GM23338 (cell line): ENCODE measurements at regions not wholly inside any gene's neighbourhood (a gene's known extent, or its start where the extent isn't known, plus 50 kb on each side); places are given as distances from the start of the nearest gene placed in this dataset.

Experiments used
- ATAC-seq: fragments of 200-7000 bp; cut with Tn5 transposase; 3 replicates; pipeline ENCODE4 v1.9.1; 2020
- DNase-seq: peaks from one replicate; pipeline ENCODE4 v3.0.0-alpha.2; 2015; ENCODE audit warnings: low spot score
- H2AFZ ChIP-seq: fragments of 200-600 bp; sonication (generic); 2 replicates; pipeline ENCODE4 v1.8.0; 2016; ENCODE audit warnings: antibody characterized with exemption, mild to moderate bottlenecking, moderate library complexity
- H3F3A ChIP-seq: fragments of 200-600 bp; sonication (generic); replicated peaks from 2 replicates; pipeline ENCODE4 v1.8.0; 2017; ENCODE audit warnings: antibody characterized with exemption, mixed run types, low read depth
- H3K27ac ChIP-seq: fragments of 200-600 bp; sonication (generic); 2 replicates; pipeline ENCODE4 v1.6.1; 2016; ENCODE audit warnings: low read depth
- H3K27me3 ChIP-seq: fragments of 200-600 bp; sonication (generic); 2 replicates; pipeline ENCODE4 v1.8.0; 2016; ENCODE audit warnings: mild to moderate bottlenecking, mixed run types, moderate library complexity; ENCODE audit not compliant: insufficient read depth
- H3K36me3 ChIP-seq: fragments of 200-600 bp; sonication (generic); 2 replicates; pipeline ENCODE4 v1.8.0; 2016; ENCODE audit warnings: mild to moderate bottlenecking; ENCODE audit not compliant: insufficient read depth
- H3K4me1 ChIP-seq: fragments of 200-600 bp; sonication (generic); 2 replicates; pipeline ENCODE4 v1.8.0; 2016; ENCODE audit warnings: mild to moderate bottlenecking, moderate library complexity; ENCODE audit not compliant: insufficient read depth
- H3K4me2 ChIP-seq: fragments of 200-600 bp; sonication (generic); 2 replicates; pipeline ENCODE4 v1.7.1; 2017; ENCODE audit warnings: mixed run types
- H3K4me3 ChIP-seq: fragments of 200-600 bp; sonication (generic); 2 replicates; pipeline ENCODE4 v1.6.1; 2016; ENCODE audit warnings: mixed run types
- H3K79me2 ChIP-seq: fragments of 200-600 bp; sonication (generic); replicated peaks from 2 replicates; pipeline ENCODE4 v1.8.0; 2017; ENCODE audit warnings: mild to moderate bottlenecking; ENCODE audit not compliant: insufficient read depth
- H3K9me2 ChIP-seq: fragments of 200-600 bp; sonication (generic); 2 replicates; pipeline ENCODE4 v1.8.0; 2017; ENCODE audit not compliant: insufficient read depth
- H4K20me1 ChIP-seq: fragments of 200-600 bp; sonication (generic); replicated peaks from 2 replicates; pipeline ENCODE4 v1.8.0; 2017; ENCODE audit warnings: mild to moderate bottlenecking; ENCODE audit not compliant: insufficient read depth
- H3K27ac Mint-ChIP-seq: 2 replicates; pipeline ENCODE4 v1.8.0; 2020; ENCODE audit warnings: inconsistent platforms, mild to moderate bottlenecking, moderate library complexity, mixed read lengths
- H3K27me3 Mint-ChIP-seq: 3 replicates; pipeline ENCODE4 v1.8.0; 2022; ENCODE audit warnings: low read depth, mild to moderate bottlenecking, moderate library complexity, mixed read lengths, inconsistent platforms; ENCODE audit not compliant: insufficient read depth, poor library complexity
- H3K36me3 Mint-ChIP-seq: 3 replicates; pipeline ENCODE4 v1.8.0; 2021; ENCODE audit warnings: low read depth, mild to moderate bottlenecking, inconsistent platforms, moderate library complexity, mixed read lengths
- H3K4me1 Mint-ChIP-seq: 3 replicates; pipeline ENCODE4 v1.8.0; 2020; ENCODE audit warnings: mild to moderate bottlenecking, inconsistent platforms, mixed read lengths
- H3K4me3 Mint-ChIP-seq: 3 replicates; pipeline ENCODE4 v1.8.0; 2021; ENCODE audit warnings: moderate library complexity, mild to moderate bottlenecking, inconsistent platforms, mixed read lengths
- H3K9me3 Mint-ChIP-seq: 3 replicates; pipeline ENCODE4 v1.8.0; 2020; ENCODE audit warnings: moderate library complexity, mild to moderate bottlenecking, inconsistent platforms, mixed read lengths
- CTCF ChIP-seq, 2 experiments: fragments of 200-600 bp in 1 of 2; sonication (generic) in 1 of 2; conservative IDR thresholded peaks; 2 replicates each; pipeline versions ENCODE4 v1.5.1 to v1.6.1; 2016 to 2017; ENCODE audit warnings: antibody characterized with exemption in 2 of 2, low read depth in 2 of 2, mild to moderate bottlenecking in 2 of 2, moderate library complexity in 1 of 2
- EZH2 ChIP-seq: fragments of 200-600 bp; sonication (generic); IDR thresholded peaks from one replicate; pipeline ENCODE4 v1.8.0; 2017; ENCODE audit warnings: antibody characterized with exemption, mild to moderate bottlenecking, low read depth; ENCODE audit not compliant: unreplicated experiment
- EZH2phosphoT487 ChIP-seq: fragments of 200-600 bp; sonication (generic); IDR thresholded peaks from one replicate; pipeline ENCODE4 v1.8.1; 2018; ENCODE audit warnings: antibody characterized with exemption; ENCODE audit not compliant: unreplicated experiment
- NANOG ChIP-seq: IDR thresholded peaks from 2 replicates; pipeline ENCODE4 v1.6.1; 2016; ENCODE audit warnings: antibody characterized with exemption, borderline replicate concordance
- POLR2AphosphoS5 ChIP-seq: IDR thresholded peaks from 2 replicates; pipeline ENCODE4 v1.6.1; 2016; ENCODE audit warnings: antibody characterized with exemption, low read depth
- REST ChIP-seq: IDR thresholded peaks from one replicate; pipeline ENCODE4 v1.6.1; 2018; ENCODE audit warnings: antibody characterized with exemption; ENCODE audit not compliant: unreplicated experiment
- STAT1 ChIP-seq: IDR thresholded peaks from one replicate; pipeline ENCODE4 v1.6.1; 2016; ENCODE audit warnings: antibody characterized with exemption; ENCODE audit not compliant: unreplicated experiment
- ZNF114 ChIP-seq: fragments of 250-450 bp; sonication (Bioruptor Pico); IDR thresholded peaks from 2 replicates; pipeline ENCODE4 v1.5.0; 2020; ENCODE audit warnings: mild to moderate bottlenecking, moderate library complexity
- ZNF331 ChIP-seq: fragments of 250-450 bp; sonication (Bioruptor Pico); IDR thresholded peaks from 2 replicates; pipeline ENCODE4 v1.5.0; 2020; ENCODE audit warnings: low read depth, mild to moderate bottlenecking, moderate library complexity
- ZNF462 ChIP-seq: fragments of 250-450 bp; sonication (Bioruptor Pico); IDR thresholded peaks from 2 replicates; pipeline ENCODE4 v1.5.0; 2020; ENCODE audit warnings: mild to moderate bottlenecking, moderate library complexity
- TF ChIP-seq, protein P1 (sequence below): IDR thresholded peaks from 2 replicates; pipeline ENCODE4 v1.6.1; 2016; ENCODE audit warnings: antibody characterized with exemption

DNA sequence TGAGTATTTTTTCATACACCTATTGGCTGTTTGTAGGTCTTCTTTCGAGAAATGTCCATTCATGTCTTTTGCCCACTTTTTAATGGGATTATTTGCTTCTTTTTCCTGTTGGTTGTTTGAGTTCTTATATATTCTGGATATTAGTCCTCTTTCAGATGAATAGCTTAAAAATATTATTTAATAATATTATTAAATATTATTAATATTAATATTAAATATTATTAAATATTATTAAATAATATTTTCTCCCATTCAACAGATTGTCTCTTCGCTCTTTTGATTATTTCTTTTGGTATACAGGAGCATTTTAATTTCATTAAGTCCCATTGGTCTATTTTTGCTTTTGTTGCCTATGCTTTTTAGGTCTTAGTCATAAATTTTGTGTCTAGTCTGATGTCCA lies 361.9 kb downstream of the TSN start (continued):
- no peak for TF ChIP-seq ZNF462
- TF ChIP-seq CTCF (conservative IDR thresholded peaks at IDR 0.05; ENCODE audit: low read depth in 2 of 2), result no peak
- TF ChIP-seq ZNF114 (CRISPR knock-in tag), result no peak
- TF ChIP-seq POLR2AphosphoS5, result no peak

- H3K27ac ChIP-seq, result no peak overlapping the region
- Mint-ChIP-seq H3K27ac (no peak overlapping the region), H3K4me3 (no peak overlapping the region), H3K9me3 (peaks cover 62% of the 10 kb centered on the region), H3K27me3 (no peaks in the 10 kb centered on the region), H3K4me1 (no peaks in the 10 kb centered on the region), H3K36me3 (peaks cover 41% of the 10 kb centered on the region)
- H3K4me1 ChIP-seq, result no peaks in the 10 kb centered on the region
- no peak overlapping the region for H2AFZ ChIP-seq
- DNase-seq (no peak), ATAC-seq (no peak)
- H3K27me3 ChIP-seq, result no peaks in the 10 kb centered on the region
- H3K79me2 ChIP-seq, result no peaks in the 10 kb centered on the region
- no peaks in the 10 kb centered on the region; the same call in 1 of the 2 replicates for H3K9me2 ChIP-seq
- H3K36me3 ChIP-seq, result no peaks in the 10 kb centered on the region; the same call in none of the 2 replicates
- H3K4me2 ChIP-seq, result no peak overlapping the region
- H3K4me3 ChIP-seq, result no peak overlapping the region
- H3F3A ChIP-seq, result no peaks in the 10 kb centered on the region
- no peaks in the 10 kb centered on the region for H4K20me1 ChIP-seq
- TF ChIP-seq ZNF114 (CRISPR knock-in tag) (no peak), NANOG (no peak), EZH2phosphoT487 (no peak), EZH2 (no peak), REST (no peak), ZNF331 (CRISPR knock-in tag) (no peak), CTCF (conservative IDR thresholded peaks at IDR 0.05; ENCODE audit: low read depth in 2 of 2) (no peak), STAT1 (no peak)
- TF ChIP-seq, protein P1, sequence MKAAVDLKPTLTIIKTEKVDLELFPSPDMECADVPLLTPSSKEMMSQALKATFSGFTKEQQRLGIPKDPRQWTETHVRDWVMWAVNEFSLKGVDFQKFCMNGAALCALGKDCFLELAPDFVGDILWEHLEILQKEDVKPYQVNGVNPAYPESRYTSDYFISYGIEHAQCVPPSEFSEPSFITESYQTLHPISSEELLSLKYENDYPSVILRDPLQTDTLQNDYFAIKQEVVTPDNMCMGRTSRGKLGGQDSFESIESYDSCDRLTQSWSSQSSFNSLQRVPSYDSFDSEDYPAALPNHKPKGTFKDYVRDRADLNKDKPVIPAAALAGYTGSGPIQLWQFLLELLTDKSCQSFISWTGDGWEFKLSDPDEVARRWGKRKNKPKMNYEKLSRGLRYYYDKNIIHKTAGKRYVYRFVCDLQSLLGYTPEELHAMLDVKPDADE, result no peak
These were observed 373.9 kb downstream of the TSN start for GRCh38 chr2:122129399-122129798.
